Amygdala (tissue), 56 donors: ENCODE measurements at regions not wholly inside any gene's neighbourhood (a gene's known extent, or its start where the extent isn't known, plus 50 kb on each side); places are given as distances from the start of the nearest gene placed in this dataset.
"Not testable (repeated sequence)": the region's sequence is repeated elsewhere in the genome, so short reads cannot be mapped to it uniquely, and the experiment has no call there.

ENCODE experiments used
- DNase-seq, 56 donors: peaks; one replicate each; lab custom pipeline; 2025; lab: John Stamatoyannopoulos, UW

DNA sequence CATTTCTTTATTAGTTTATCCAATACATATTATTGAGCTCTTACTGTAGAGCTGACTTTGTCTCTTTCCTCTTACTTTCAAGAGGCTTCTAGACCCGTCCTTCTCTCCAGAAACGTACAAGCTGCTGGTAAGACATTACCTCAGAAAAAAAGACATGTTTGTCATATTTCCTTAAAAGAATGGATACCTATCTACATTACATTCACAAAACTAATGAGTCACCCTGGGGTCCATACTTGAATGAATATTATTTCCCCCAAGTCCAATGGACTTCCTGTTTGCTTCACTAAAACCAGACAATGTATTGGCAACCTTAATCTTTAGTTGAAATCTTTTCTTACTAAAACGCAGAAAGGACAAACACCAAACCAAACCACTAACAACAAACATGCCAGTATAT lies 176.5 kb upstream of the CLNK start:
- no peak for DNase-seq

DNA sequence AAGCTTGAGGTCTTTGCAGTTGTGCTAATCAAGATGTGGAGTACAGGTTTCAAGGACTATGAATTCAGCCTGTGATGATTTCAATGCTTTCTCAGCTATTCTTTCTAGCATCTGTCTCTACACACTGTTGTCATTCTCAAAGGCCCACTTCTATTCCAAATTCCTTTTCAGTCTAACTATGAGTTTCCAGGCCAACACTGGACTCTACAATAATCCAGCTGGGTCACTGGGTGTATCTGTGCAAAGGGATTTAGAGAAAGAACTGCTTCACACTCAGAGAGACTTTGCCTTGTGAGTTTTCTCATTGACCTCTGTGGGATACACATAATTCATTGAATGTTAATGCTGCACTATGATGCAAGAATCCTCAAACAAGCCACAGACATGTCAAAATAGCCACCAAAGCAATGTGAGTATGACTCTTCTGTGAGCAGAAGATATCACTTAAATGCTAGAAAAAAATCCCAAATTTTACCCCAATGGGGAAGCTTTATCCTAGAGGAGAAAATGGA lies 171.8 kb upstream of the CLNK start:
- no peak for DNase-seq

DNA sequence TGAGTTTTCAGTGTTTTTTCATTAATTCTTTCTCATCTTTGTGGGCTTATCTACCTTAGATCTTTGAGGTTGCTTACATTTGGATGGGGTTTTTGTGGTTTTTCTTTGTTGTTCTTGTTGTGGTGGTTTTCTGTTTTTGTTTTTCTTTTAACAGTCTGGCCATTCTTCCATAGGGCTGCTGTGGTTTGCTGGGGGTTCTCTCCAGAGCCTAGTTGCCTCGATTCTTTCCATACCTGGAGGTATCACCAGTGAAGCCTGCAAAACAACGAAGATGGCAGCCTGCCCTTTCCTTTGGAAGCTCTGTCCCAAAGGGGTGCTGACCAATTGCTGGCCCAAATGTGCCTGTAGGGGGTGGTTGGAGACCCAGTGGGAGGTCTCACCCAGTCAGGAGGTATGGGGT lies 168.6 kb upstream of the CLNK start:
- no peak for DNase-seq

DNA sequence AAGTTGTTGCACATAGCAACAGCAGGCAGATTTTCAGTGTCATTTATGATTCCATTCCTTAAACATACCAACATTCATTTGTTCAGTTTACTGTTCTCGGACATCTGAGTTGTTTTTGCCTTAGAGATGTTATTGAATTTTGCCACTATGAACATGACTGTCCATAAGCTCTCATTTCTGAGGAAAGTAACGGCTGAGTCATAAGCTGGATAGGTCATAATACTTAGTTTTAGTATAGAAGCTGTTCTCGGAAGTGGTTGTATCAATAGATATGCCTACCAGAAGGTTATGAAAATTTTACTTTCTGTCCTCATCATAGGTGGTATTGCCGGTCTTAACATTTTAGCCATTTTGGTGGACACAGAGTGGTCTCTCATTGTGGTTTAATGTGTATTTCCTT lies 157.1 kb upstream of the CLNK start:
- DNase-seq: no peak

DNA sequence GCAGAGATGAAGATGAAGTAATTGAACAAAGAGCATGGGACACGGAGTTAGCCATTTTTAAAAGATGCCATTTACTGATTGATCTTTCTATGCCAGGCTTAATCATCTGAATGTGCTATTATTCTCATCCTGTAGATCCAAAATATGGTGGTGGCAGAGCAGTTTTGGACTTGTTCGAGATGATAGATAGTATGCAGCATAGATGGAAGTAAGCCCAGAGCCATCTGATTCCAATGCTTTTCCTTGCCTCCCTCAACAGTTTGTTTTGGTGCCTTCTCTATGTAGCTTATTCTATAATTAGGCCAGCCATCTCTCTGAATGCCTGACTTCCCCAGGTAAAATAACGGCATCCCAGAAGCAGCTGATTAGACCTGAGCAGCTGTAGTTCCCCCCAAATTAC lies 152.6 kb upstream of the CLNK start:
- no peak for DNase-seq

DNA sequence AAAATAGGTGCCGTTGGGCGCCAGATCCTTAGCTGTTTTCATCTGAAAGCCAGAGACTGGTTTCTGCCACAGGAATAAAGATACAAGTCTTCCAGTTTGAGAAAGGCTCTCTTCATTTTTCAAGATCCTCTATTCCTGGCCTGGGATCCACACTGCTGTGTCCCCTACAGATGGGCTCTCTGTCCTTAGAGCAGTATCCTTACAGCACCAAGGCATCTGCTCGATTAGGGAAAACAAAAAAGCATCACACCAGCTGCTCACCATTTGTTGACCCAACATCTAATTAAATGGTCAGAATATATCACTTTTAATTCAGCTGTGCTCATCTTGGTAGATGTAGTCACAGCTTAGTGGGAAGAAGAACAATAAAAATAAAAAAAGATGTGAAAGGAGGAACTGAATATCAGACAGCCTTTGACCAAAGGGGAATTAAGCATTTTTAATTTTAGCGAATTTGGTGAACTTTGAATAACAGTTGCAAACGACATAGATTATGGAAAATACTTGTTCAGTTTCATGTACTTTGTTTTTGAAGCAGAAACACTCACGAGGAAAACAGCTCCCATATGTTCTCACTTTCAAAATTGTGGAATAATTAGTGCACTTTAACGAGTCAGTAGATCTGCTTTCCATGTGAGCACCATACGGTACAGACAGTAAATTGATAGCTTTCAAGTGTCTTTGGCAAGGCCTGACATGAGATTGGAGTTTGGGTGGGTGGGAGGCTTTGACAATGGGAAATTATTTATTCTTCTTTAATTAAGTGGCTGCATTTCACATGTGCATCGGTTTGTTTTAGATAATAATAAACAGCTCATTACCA lies 148.4 kb upstream of the CLNK start:
- DNase-seq: peak in 2 of 56 donors; percentile 4 to 13

DNA sequence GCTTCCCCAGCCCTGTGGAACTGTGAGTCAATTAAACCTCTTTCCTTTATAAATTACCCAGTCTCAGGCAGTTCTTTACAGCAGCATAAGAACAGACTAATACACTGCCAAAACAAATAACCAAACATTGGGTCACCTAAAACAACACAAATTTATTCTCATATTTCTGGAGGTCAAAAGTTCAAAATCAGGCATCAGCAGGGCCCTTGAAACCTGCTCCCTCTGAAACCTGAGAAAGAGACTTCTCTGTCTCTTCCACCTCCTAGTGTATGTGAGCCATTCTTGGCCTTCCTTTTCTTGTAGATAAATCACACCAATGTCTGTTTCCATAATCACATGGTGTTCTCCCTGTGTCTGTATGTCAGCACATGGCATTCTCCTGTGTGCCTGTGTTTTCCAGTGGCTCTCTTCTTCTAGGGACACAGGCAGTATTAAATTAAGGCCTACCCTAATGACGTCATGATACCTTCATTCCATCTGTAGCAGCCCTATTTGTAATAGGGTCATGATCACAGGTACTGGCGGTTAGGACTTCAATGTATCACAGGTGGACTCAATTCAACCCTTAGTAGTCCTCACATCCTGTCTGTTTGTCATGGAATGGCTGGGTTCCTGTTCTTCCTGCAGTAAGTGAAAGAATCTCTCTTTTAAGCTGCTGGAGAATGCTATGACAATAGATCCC lies 147.3 kb upstream of the CLNK start:
- DNase-seq: no peak

DNA sequence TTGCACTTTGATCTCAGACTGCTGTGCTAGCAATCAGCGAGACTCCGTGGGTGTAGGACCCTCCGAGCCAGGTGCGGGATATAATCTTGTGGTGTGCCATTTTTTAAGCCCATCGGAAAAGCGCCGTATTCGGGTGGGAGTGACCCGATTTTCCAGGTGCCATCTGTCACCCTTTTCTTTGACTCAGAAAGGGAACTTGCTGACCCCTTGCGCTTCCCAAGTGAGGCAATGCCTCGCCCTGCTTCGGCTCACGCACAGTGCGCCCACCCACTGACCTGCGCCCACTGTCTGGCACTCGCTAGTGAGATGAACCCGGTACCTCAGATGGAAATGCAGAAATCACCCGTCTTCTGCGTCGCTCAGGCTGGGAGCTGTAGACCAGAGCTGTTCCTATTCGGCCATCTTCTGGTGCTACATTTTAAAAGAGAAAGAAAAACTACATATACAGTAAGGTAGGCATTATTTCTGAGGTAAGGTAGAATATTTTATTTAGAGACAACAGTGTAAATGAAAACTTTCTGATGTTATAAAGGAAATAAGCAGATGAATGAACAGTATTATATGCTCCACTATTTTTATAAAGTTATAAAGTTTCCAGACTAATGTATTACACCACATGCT lies 144.5 kb upstream of the CLNK start:
- not testable (repeated sequence) for DNase-seq

DNA sequence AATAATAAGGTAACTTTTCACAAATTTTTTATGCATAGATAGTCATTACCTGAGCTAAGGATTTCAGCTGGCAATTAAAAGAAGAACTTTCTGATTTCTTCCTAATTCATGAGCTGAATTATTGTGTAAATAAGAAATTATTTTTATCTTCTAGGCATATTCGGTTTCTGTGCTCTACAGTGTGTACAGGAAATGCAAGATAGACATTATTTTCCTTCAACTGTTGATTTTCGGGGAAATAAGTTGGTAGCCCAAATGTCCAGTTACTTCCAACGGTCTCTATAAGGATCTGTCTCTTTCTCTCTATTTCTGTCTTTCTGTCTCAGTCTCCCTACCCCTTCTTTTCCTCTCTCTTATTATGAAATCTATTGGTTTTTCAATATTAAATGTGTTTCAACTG lies 137.3 kb upstream of the CLNK start:
- no peak for DNase-seq

DNA sequence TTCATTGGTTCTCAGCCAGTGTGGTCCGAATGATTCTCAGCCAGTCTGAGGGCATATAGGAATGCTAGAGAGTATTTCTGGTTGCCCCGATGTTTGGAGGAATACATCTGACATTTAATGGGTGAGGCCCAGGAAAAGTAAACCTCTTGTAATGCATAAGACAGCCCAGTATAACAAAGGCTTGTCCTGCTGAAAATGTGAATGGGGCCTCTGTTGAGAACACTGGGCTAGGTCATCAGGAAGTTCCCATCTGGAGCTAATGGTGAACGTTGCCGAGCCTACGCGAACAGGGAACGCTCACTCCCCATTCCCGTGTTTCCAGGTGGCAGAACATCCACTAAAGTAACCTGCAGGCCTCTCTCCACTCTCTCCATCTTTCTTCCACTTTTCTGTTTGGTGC lies 132.0 kb upstream of the CLNK start:
- DNase-seq: peak in 3 of 56 donors; percentile 2 to 9 (median 4)

DNA sequence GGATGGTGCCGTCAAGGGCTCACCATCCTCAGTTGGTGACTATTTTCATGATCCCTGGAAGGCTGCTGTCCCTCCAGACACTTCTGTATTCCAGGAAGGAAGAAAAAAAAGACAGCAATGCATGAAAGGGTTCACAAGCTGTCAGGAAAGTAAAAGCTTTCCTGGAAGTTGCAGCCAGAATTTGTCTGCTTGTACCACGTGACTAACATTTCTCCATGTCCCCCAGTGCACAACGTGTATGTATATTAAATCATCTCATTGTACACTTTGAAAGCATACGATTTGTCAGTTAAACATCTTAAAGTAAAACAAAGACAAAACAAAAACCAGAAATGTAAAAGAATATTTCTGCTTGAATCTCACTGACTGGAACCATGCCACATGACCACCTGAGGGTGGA lies 127.4 kb upstream of the CLNK start:
- DNase-seq: no peak

DNA sequence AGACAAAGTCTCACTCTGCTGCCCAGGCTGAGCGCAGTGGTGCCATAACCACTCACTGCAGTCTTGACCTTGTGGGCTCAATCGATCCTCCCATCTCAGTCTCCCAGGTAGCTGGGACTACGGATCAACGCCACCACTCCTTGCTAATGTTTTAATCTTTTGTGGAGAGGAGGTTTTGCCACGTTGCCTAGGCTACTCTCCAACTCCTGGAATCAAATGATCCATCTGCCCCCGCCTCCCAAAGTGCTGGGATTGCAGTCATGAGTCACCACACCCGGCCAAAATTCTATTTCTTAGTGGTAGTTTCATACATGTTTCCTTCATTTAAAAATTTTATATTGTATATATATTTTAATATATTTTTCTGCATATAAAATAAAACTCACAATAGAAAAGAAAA lies 125.8 kb upstream of the CLNK start:
- DNase-seq: no peak

DNA sequence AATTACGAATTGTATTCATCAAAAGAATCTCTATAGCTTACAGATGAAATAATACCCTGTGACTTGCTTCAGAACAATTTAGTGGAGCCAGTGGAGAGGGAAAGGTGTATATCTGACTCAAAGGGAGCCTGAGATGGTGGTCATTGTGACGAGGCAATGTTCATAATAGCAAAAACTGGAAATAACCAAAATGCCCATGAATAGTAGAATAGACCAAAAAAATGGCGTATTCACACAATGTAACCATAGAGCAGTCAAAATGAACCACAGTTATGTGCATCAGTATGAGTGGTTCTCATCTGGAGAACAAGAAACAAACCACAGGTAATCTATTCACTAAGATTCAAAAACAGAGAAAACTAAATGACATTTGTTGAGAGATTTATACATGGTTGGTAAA lies 125.3 kb upstream of the CLNK start:
- DNase-seq: no peak

DNA sequence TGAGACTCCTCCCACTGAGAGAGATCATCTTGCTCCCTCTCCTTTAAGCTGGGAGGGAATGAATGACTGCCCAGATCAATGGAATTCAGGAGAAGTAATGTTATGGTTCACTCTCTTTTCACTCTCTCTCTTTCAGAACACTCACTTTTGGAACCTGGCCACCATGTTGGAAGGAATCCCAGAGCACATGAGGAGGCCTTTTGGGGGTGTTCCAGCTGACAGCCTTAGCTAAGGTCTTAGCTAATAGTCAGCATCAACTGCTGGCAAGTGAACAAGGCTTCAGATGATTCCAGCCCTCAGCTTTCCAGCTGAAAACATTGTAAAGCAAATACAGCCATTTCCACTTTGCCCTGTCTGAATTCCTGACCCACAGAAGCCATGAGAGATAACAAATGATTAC lies 124.0 kb upstream of the CLNK start:
- peak in 42 of 56 donors; percentile 1 to 70 (median 28) for DNase-seq

DNA sequence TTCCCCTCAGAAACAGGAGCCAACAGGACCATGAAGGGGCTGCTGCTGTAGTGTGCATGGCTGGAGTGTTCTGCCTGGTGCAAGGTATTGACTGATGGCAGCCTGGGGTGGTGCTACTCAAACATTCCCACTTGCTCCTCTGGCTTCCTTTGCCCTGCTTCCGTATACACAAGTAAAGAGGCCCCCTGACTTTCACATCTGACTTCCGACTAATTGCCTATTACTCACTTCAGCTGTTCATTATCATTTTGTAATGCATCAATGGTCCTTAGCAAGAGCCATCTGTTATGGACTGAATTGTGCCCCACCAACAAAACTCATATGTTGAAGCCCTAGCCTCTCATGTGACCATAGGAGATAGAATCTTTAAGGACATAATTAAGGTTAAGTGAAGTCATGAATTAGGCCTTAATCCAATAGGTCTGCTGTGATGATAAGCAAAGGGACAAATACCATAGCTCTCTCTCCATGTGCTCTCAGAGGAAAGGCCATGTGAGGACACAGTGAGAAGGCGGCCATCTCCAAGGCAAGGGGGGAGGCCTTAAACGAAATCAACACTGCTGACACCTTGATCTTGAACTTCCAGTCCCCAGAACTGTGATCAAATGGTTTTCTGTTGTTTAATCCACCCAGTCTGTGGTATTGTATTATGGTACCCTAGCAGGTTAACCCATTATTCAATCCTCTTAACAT lies 122.5 kb upstream of the CLNK start:
- no peak for DNase-seq

DNA sequence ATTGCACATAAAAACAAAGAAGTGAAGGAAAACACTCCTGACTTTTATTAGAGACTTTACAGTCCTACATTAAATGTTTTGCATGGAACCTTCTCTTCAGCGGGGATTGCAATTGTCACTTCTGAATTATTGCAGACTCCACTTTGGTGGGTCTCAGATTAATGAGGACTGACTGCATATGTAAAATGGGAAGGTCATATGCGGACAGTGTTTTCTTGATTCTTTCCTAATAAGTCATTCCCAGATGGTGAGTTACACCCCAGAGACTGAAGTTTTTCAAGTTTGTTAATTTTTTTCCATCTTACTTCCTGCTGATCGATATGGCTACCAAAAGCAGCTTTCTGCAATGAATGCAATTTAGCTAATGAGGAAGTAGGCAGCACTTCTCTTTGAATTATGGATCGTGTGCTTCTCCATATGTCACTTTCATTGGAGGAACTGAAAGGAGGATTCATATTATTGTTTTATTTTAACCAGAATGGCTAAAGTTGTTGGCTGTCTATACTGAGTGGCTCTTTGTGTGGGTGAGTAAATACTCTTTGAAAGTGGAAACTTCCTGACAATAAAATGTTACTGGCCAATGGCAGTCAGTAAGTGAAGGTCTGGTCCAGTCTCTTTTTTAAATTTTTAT lies 119.3 kb upstream of the CLNK start:
- no peak for DNase-seq

DNA sequence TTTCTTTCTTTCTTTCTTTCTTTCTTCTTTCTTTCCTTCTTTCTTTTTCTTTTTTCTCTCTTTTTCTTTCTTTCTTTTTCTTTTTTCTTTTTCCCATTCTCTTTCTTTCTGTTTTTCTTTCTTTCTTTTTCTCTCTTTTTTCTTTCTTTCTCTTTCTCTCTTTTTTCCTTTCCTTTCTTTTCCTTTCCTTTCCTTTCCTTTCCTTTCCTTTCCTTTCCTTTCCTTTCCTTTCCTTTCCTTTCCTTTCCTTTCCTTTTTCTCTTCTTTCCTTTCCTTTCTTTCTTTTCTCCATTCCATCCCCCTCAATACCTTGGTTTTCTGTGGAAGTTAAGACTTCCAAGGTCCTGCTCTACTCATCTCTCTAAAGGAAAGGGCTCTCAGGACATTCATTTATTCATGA lies 102.8 kb upstream of the CLNK start:
- DNase-seq: no peak

DNA sequence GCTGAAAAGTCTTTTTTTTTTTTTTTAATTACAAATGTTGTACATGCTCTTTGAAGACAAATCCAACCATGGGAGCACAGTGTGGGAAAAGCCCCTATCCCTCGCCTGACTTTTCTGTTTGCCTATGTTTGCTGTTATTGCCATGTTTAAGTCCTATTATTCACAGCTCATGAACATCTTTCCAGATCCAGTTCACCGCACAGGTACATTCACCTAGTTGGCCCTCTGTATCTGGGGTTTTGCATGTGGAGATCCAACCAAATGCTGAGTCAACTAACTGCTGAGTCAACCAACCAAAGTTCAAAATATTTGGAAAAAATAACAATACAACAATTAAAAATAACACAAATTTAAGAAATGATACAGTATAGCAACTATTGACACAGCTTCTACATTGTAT lies 100.1 kb upstream of the CLNK start:
- DNase-seq: no peak

DNA sequence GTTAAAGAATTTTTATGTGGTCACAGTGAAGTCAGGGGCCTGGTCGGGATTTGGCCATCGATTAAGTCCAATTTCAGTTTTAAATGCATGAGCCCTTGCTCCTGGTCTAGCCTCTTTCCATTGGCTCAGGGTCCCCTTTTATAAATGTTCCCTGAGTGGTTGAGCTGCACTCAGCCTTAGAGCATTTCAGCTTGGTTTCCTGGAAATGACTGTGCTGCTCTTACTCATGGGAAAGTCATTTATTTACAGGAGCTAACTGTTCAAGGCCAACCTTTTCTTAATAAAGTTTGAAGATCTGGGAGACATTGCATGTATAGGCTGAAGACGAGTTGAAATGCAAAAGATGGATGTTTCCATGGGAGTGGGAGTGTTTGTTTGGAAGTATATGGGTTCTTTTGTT lies 98.8 kb upstream of the CLNK start:
- no peak for DNase-seq

DNA sequence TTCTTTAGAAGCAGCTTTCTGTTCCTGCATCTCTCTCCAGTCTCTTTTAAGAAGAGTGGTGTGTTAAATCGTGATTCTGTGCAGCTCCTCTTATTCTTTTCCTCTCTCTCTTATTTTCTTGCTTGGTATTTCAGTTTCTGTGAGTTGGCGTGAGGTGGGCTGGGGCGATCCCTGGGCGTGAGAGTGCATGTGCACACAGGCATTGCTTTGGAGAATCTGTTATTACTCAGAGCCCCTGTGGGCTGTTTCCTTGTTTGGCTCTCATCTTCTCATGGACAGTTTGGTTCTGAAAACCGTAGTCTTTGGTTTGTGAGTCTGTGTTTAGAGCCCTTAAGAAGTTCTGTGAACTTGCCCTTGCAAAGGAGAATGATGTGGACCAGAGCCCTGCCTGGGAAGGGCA lies 97.2 kb upstream of the CLNK start:
- no peak for DNase-seq

DNA sequence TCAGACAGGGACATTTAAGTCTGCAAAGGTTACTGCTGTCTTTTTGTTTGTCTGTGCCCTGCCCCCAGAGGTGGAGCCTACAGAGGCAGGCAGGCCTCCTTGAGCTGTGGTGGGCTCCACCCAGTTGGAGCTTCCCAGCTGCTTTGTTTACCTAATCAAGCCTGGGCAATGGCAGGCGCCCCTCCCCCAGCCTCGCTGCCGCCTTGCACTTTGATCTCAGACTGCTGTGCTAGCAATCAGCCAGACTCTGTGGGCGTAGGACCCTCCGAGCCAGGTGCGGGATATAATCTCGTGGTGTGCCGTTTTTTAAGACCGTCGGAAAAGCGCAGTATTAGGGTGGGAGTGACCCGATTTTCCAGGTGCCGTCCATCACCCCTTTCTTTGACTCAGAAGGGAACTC lies 96.2 kb upstream of the CLNK start:
- not testable (repeated sequence) for DNase-seq
